SK-N-SH treated with all-trans-retinoic acid at 6 μM for 48 hours (cell line): ENCODE measurements at regions not wholly inside any gene's neighbourhood (a gene's known extent, or its start where the extent isn't known, plus 50 kb on each side); places are given as distances from the start of the nearest gene placed in this dataset.

Experiments used
- ATAC-seq: fragments of 200-7000 bp; cut with Tn5 transposase; 3 replicates; pipeline ENCODE4 v1.9.1; 2020; ENCODE audit warnings: mild to moderate bottlenecking, moderate library complexity
- ARNTL ChIP-seq: fragments of 450-650 bp; formaldehyde crosslinking; IDR thresholded peaks from 2 replicates; pipeline ENCODE4 v1.5.0; 2020; ENCODE audit warnings: low read depth, mild to moderate bottlenecking, moderate library complexity, borderline replicate concordance
- BACH2 ChIP-seq: fragments of 250-450 bp; sonication (Bioruptor Pico); IDR thresholded peaks from 2 replicates; pipeline ENCODE4 v1.9.0; 2021; ENCODE audit warnings: mild to moderate bottlenecking, borderline replicate concordance
- CSRNP3 ChIP-seq: fragments of 250-450 bp; sonication (Bioruptor Pico); IDR thresholded peaks from 2 replicates; pipeline ENCODE4 v1.5.1; 2021; ENCODE audit warnings: mild to moderate bottlenecking, moderate library complexity
- ESRRG ChIP-seq: fragments of 250-450 bp; sonication (Bioruptor Pico); IDR thresholded peaks from 2 replicates; pipeline ENCODE4 v1.6.1; 2021; ENCODE audit warnings: mild to moderate bottlenecking
- GLIS3 ChIP-seq: fragments of 250-450 bp; sonication (Bioruptor Pico); IDR thresholded peaks from 2 replicates; pipeline ENCODE4 v1.5.0; 2020; ENCODE audit warnings: mild to moderate bottlenecking, moderate library complexity
- ISL1 ChIP-seq: fragments of 250-450 bp; sonication (Bioruptor Pico); IDR thresholded peaks from 2 replicates; pipeline ENCODE4 v2.1.2; 2022; ENCODE audit warnings: mild to moderate bottlenecking, moderate library complexity
- OSR1 ChIP-seq: fragments of 250-450 bp; sonication (Bioruptor Pico); IDR thresholded peaks from 2 replicates; pipeline ENCODE4 v1.8.0; 2022; ENCODE audit warnings: moderate library complexity, mild to moderate bottlenecking, inconsistent platforms
- PPARA ChIP-seq: fragments of 250-450 bp; sonication (Bioruptor Pico); IDR thresholded peaks from 2 replicates; pipeline ENCODE4 v1.5.0; 2020; ENCODE audit warnings: mild to moderate bottlenecking, borderline replicate concordance
- RARB ChIP-seq: fragments of 250-450 bp; sonication (Bioruptor Pico); IDR thresholded peaks from 2 replicates; pipeline ENCODE4 v1.8.0; 2021; ENCODE audit warnings: mild to moderate bottlenecking, moderate library complexity
- SNAI2 ChIP-seq: fragments of 250-450 bp; sonication (Bioruptor Pico); IDR thresholded peaks from 2 replicates; pipeline ENCODE4 v1.5.0; 2020; ENCODE audit warnings: mild to moderate bottlenecking, moderate library complexity
- TCF4 ChIP-seq: fragments of 250-450 bp; sonication (Bioruptor Pico); IDR thresholded peaks from 2 replicates; pipeline ENCODE4 v1.8.0; 2021; ENCODE audit warnings: mild to moderate bottlenecking, moderate library complexity, borderline replicate concordance
- TOX ChIP-seq: fragments of 250-450 bp; sonication (Bioruptor Pico); IDR thresholded peaks from 2 replicates; pipeline ENCODE4 v1.8.0; 2021; ENCODE audit warnings: mild to moderate bottlenecking, moderate library complexity, borderline replicate concordance
- TSHZ2 ChIP-seq: fragments of 250-450 bp; sonication (Bioruptor Pico); IDR thresholded peaks from 2 replicates; pipeline ENCODE4 v1.5.0; 2020; ENCODE audit warnings: mild to moderate bottlenecking, moderate library complexity
- ZC3H10 ChIP-seq: fragments of 250-450 bp; sonication (Bioruptor Pico); IDR thresholded peaks from 2 replicates; pipeline ENCODE4 v1.5.1; 2021; ENCODE audit warnings: mild to moderate bottlenecking, moderate library complexity
- ZFP30 ChIP-seq: fragments of 450-650 bp; formaldehyde crosslinking; IDR thresholded peaks from 2 replicates; pipeline ENCODE4 v1.5.0; 2022; ENCODE audit warnings: mild to moderate bottlenecking, moderate library complexity
- ZNF565 ChIP-seq: fragments of 450-650 bp; formaldehyde crosslinking; conservative IDR thresholded peaks from 2 replicates; pipeline ENCODE4 v1.5.0; 2020; ENCODE audit warnings: low read depth, mild to moderate bottlenecking, moderate library complexity
- ZNF70 ChIP-seq: fragments of 450-650 bp; formaldehyde crosslinking; IDR thresholded peaks from 2 replicates; pipeline ENCODE4 v1.5.0; 2020; ENCODE audit warnings: mild to moderate bottlenecking, moderate library complexity
- ZNF8 ChIP-seq: fragments of 450-650 bp; formaldehyde crosslinking; IDR thresholded peaks from 2 replicates; pipeline ENCODE4 v1.5.0; 2020; ENCODE audit warnings: mild to moderate bottlenecking, moderate library complexity
- TF ChIP-seq, protein P1 (sequence below): fragments of 250-450 bp; sonication (Bioruptor Pico); IDR thresholded peaks from 2 replicates; pipeline ENCODE4 v1.8.0; 2021; ENCODE audit warnings: low read depth, mild to moderate bottlenecking, moderate library complexity, borderline replicate concordance

- TF ChIP-seq TSHZ2 (no peak), ZNF70 (CRISPR knock-in tag) (no peak), ZFP30 (CRISPR knock-in tag) (no peak), GLIS3 (CRISPR knock-in tag) (no peak), TOX (CRISPR knock-in tag) (no peak), ARNTL (no peak), ESRRG (no peak), CSRNP3 (CRISPR knock-in tag) (no peak), TCF4 (CRISPR knock-in tag) (no peak), PPARA (CRISPR knock-in tag) (no peak), ZNF8 (CRISPR knock-in tag) (no peak), ZNF565 (CRISPR knock-in tag) (no peak)
- TF ChIP-seq, protein P1, sequence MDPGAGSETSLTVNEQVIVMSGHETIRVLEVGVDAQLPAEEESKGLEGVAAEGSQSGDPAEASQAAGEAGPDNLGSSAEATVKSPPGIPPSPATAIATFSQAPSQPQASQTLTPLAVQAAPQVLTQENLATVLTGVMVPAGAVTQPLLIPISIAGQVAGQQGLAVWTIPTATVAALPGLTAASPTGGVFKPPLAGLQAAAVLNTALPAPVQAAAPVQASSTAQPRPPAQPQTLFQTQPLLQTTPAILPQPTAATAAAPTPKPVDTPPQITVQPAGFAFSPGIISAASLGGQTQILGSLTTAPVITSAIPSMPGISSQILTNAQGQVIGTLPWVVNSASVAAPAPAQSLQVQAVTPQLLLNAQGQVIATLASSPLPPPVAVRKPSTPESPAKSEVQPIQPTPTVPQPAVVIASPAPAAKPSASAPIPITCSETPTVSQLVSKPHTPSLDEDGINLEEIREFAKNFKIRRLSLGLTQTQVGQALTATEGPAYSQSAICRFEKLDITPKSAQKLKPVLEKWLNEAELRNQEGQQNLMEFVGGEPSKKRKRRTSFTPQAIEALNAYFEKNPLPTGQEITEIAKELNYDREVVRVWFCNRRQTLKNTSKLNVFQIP, result no peak
- no peak for ATAC-seq
These were observed 327.9 kb upstream of the ADAMTS9 start for GRCh38 chr3:65015711-65016110.

- TF ChIP-seq GLIS3 (CRISPR knock-in tag), result no peak
- no peak for TF ChIP-seq SNAI2 (CRISPR knock-in tag)
- no peak for TF ChIP-seq ZFP30 (CRISPR knock-in tag)
- no peak for TF ChIP-seq CSRNP3 (CRISPR knock-in tag)
- ATAC-seq, result no peak
These were observed 325.3 kb upstream of the ADAMTS9 start for GRCh38 chr3:65013053-65013452.

DNA sequence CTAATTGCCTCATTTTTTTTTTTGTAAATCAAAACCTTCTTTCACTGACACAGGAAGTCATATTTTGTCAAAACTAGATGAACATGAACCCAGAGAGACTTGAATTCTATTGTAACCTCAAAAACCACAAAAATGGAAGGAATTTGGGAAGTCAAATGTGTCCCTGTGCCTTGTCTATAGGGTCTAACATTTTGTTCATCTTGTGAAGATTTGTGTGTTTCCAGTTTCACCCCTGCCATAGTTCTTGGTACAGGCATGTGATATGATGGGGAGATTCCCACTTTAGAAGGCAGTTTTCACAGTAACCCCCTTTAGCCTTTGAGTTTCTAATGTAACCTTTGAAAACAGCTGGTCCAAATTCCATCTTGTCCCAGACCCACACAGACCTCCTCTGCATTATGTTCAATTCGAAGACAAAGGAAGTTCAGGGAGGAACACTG, 318.5 kb upstream of the ADAMTS9 start:
- peak; percentile 84 for ATAC-seq
- TF ChIP-seq ESRRG, result no peak
- TF ChIP-seq PPARA (CRISPR knock-in tag), result no peak
- TF ChIP-seq GLIS3 (CRISPR knock-in tag), result no peak
- TF ChIP-seq SNAI2 (CRISPR knock-in tag), result no peak
- no peak for TF ChIP-seq RARB (CRISPR knock-in tag)
- no peak for TF ChIP-seq TSHZ2
- no peak for TF ChIP-seq ISL1 (CRISPR knock-in tag)
- TF ChIP-seq ZNF70 (CRISPR knock-in tag), result no peak

DNA sequence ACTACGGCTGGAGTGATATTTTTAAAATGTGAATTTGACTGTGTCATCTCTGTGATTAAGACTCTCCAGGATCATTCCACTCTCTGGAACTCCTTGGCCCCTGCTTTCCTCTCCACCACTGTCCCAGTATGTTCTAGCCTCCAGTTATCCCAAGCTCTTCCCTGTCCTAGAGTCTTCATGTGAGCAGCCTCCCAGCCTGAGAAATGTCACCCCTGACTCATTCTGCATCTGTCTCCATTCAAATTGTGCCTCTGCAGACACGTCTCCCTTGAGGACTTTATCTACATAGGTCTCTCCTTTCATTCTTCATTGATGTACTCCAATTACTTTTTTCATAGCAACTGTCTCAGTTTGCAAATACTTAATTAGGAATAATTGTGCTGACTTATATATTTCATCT, 317.7 kb upstream of the ADAMTS9 start:
- TF ChIP-seq RARB (CRISPR knock-in tag) (no peak), TSHZ2 (no peak), BACH2 (CRISPR knock-in tag) (no peak), ZNF8 (CRISPR knock-in tag) (no peak), ISL1 (CRISPR knock-in tag) (no peak), OSR1 (CRISPR knock-in tag) (no peak), ARNTL (no peak), PPARA (CRISPR knock-in tag) (no peak), ZC3H10 (CRISPR knock-in tag) (no peak)
- peak; percentile 60 for ATAC-seq
